Body of pancreas (tissue), 4 donors: ENCODE measurements at regions not wholly inside any gene's neighbourhood (a gene's known extent, or its start where the extent isn't known, plus 50 kb on each side); places are given as distances from the start of the nearest gene placed in this dataset.

ENCODE experiments used
- ATAC-seq: fragments of 150-250 bp; one replicate; pipeline ENCODE4 v1.9.1; 2016
- DNase-seq, 4 donors: peaks; one replicate each; pipeline ENCODE4 v3.0.0-alpha.2; 2019
- H3K27ac ChIP-seq, 4 donors: fragments of 200-600 bp; sonication (generic); 1 replicate in 3 of 4; 2 replicates in 1 of 4; pipeline versions ENCODE4 v1.5.1 to v1.6.1; 2016 to 2019; ENCODE audit warnings: mild to moderate bottlenecking in 1 of 4, mixed read lengths in 1 of 4, moderate library complexity in 1 of 4
- H3K27me3 ChIP-seq, 2 donors: fragments of 200-600 bp; sonication (generic); one replicate each; pipeline ENCODE4 v1.6.0; 2016; ENCODE audit warnings: mild to moderate bottlenecking in 1 of 2
- H3K36me3 ChIP-seq, 2 donors: fragments of 200-600 bp; sonication (generic); replicated peaks in 1 of 2; 2 replicates each; pipeline ENCODE4 v1.5.1; 2016; ENCODE audit warnings: low read depth in 2 of 2; ENCODE audit not compliant: insufficient read depth in 1 of 2
- H3K4me1 ChIP-seq: fragments of 200-600 bp; sonication (generic); one replicate; pipeline ENCODE4 v1.6.0; 2016
- H3K4me3 ChIP-seq, 2 donors: fragments of 200-600 bp; sonication (generic); 1 replicate in 1 of 2; 2 replicates in 1 of 2; pipeline ENCODE4 v1.5.1; 2016 to 2019
- H3K9me3 ChIP-seq, 3 donors: fragments of 200-600 bp; sonication (generic); 1 replicate in 2 of 3; 2 replicates in 1 of 3; pipeline ENCODE4 v1.5.1; 2016
- CTCF ChIP-seq, 7 experiments: fragments of 450-650 bp in 4 of 7; fragments of 200-600 bp in 3 of 7; sonication (generic) in 3 of 7; IDR thresholded peaks; one replicate each; pipeline ENCODE4 v1.5.1; 2016 to 2019; ENCODE audit warnings: antibody characterized with exemption in 7 of 7
- POLR2A ChIP-seq, 3 donors: fragments of 450-650 bp; IDR thresholded peaks; one replicate each; pipeline ENCODE4 v1.6.1; 2016; ENCODE audit warnings: antibody characterized with exemption in 3 of 3, mild to moderate bottlenecking in 2 of 3
- WGBS, 2 donors: methylation state at CpG; one replicate each; pipeline ENCODE4 v1.1.5; 2017; 5-methylcytosine and 5-hydroxymethylcytosine counted together
- intact Hi-C: fragments of 100-400 bp; cut with DNase I; formaldehyde crosslinking; loops from one replicate; pipeline ENCODE4 v1.15.1; 2023

DNA sequence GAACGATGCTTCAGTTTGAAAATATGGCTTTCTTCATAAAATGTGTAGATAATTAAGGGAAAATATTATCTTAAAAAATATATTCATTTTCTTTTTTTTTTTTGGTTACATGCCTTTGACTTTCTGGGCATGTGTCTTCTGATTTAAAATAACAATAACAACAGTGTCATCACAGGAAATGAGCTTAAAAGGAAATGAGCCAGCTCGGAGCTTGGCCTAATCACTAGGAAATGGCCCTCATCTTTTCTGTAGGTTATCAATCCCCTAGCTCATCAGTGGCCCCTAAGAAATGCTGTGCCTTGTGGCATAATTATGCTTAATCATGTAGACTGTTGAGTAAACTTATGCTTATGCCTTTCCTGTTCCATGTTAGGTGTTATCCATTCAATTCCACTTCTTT is 141.8 kb upstream of the FHL2 start:
- Histone ChIP-seq H3K4me1 (no peaks in the 10 kb centered on the region), H3K27me3 (no peaks in the 10 kb centered on the region), H3K36me3 (no peaks in the 10 kb centered on the region), H3K9me3 (no peaks in the 10 kb centered on the region), H3K27ac (no peak overlapping the region), H3K4me3 (no peak overlapping the region)
- TF ChIP-seq CTCF (IDR thresholded peaks at IDR 0.05) = no peak
- no peak for TF ChIP-seq POLR2A (IDR thresholded peaks at IDR 0.05)
- DNase-seq (no peak), ATAC-seq (no peak)
- intact Hi-C loops = no loop called here
- WGBS, 2 donors = 33 to 34% methylated on average over 2 of the region's 2 CpGs

DNA sequence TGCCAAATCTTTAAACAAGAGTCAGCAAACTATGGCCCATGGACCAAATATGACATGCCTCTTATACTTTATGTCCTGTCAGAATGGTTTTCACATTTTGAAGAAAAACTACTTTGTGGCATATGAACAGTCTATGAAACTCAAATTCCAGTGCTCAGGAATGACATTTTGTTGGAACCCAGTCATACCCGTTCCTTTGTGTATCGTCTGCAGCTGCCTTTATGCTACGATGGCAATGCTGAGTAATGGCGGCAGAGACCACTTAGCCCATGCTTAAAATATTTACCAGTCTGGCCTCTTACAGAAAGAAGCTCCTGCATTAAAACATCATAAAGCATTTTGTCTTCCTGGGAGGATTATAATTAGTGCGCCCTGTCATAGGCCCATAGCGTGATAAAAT is 140.5 kb upstream of the FHL2 start:
- no peak for DNase-seq
- Histone ChIP-seq H3K27me3 (no peaks in the 10 kb centered on the region), H3K27ac (no peak overlapping the region), H3K4me1 (no peaks in the 10 kb centered on the region), H3K36me3 (no peaks in the 10 kb centered on the region), H3K9me3 (no peaks in the 10 kb centered on the region), H3K4me3 (no peak overlapping the region)
- no peak for ATAC-seq
- intact Hi-C loops = no loop called here
- no peak for TF ChIP-seq POLR2A (IDR thresholded peaks at IDR 0.05)
- no peak for TF ChIP-seq CTCF (IDR thresholded peaks at IDR 0.05)
- 54 to 55% methylated on average over 6 of the region's 6 CpGs for WGBS, 2 donors

DNA sequence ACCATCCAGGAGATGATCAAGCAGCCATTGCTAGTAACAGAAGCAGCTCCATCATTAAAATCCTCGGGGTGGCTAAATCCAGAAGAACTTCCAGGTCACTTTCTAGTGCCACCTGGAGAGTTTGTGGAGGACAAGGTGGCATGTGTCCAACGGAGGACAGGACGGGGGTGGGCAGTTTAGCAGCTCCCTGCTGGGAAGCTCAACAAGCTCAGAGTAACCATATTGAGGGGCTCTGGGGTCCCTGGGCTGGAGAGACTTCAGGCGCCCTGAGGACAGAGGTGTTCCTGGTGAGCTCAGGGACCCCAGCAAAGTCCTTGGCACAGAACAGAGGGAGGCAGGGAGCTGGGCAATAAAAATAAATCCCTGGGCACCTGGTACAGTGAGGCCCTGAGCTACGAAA is 140.0 kb upstream of the FHL2 start:
- intact Hi-C loops = no loop called here
- H3K4me3 ChIP-seq = no peak overlapping the region
- WGBS, 2 donors = 54 to 60% methylated on average over 5 of the region's 5 CpGs
- no peaks in the 10 kb centered on the region for H3K27me3 ChIP-seq
- TF ChIP-seq POLR2A (IDR thresholded peaks at IDR 0.05) (no peak), CTCF (IDR thresholded peaks at IDR 0.05) (no peak)
- H3K27ac ChIP-seq = no peak overlapping the region
- H3K9me3 ChIP-seq = no peaks in the 10 kb centered on the region
- no peaks in the 10 kb centered on the region for H3K36me3 ChIP-seq
- no peaks in the 10 kb centered on the region for H3K4me1 ChIP-seq
- ATAC-seq = no peak
- no peak for DNase-seq

GRCh38 chr2:105537920-105538319 is 139.1 kb upstream of the FHL2 start:
- no peak for TF ChIP-seq POLR2A (IDR thresholded peaks at IDR 0.05)
- TF ChIP-seq CTCF (IDR thresholded peaks at IDR 0.05) = no peak
- Histone ChIP-seq H3K27me3 (no peaks in the 10 kb centered on the region), H3K9me3 (no peaks in the 10 kb centered on the region), H3K36me3 (no peaks in the 10 kb centered on the region), H3K4me1 (no peaks in the 10 kb centered on the region), H3K4me3 (no peak overlapping the region), H3K27ac (no peak overlapping the region)
- DNase-seq (no peak), ATAC-seq (no peak)
- WGBS, 2 donors = 49 to 62% methylated on average over 4 of the region's 4 CpGs
- intact Hi-C loops = no loop called here

GRCh38 chr2:105537466-105537865 is 138.6 kb upstream of the FHL2 start:
- Histone ChIP-seq H3K27me3 (no peaks in the 10 kb centered on the region), H3K9me3 (no peaks in the 10 kb centered on the region), H3K4me1 (no peaks in the 10 kb centered on the region), H3K4me3 (no peak overlapping the region), H3K27ac (no peak overlapping the region), H3K36me3 (no peaks in the 10 kb centered on the region)
- ATAC-seq = no peak
- intact Hi-C loops = no loop called here
- TF ChIP-seq CTCF (IDR thresholded peaks at IDR 0.05) (no peak), POLR2A (IDR thresholded peaks at IDR 0.05) (no peak)
- no peak for DNase-seq
- WGBS, 2 donors = 77 to 82% methylated on average over 7 of the region's 7 CpGs
